ENCODE measurements at regions not wholly inside any gene's neighbourhood (a gene's known extent, or its start where the extent isn't known, plus 50 kb on each side); places are given as distances from the start of the nearest gene placed in this dataset.

GRCh38 chr16:6548507-6548906 lies 784.1 kb upstream of the RBFOX1 start:
- no peak overlapping the region for H3K27ac ChIP-seq
- no peak overlapping the region for H3K9ac ChIP-seq (ENCODE audit: insufficient read length)
- no peaks in the 10 kb centered on the region for H3K9me3 ChIP-seq (ENCODE audit: low read depth, low read length)
- DNase-seq (ENCODE audit: low read depth, low spot score): no peak
- no peak for TF ChIP-seq POLR2AphosphoS5 (IDR thresholded peaks at IDR 0.05; ENCODE audit: borderline replicate concordance, low read depth, low read length)
- TF ChIP-seq EZH2 (IDR thresholded peaks at IDR 0.05): no peak
- no peak overlapping the region for H3K4me3 ChIP-seq
- no peaks in the 10 kb centered on the region for H3K36me3 ChIP-seq (ENCODE audit: insufficient read depth, low read length)

DNA sequence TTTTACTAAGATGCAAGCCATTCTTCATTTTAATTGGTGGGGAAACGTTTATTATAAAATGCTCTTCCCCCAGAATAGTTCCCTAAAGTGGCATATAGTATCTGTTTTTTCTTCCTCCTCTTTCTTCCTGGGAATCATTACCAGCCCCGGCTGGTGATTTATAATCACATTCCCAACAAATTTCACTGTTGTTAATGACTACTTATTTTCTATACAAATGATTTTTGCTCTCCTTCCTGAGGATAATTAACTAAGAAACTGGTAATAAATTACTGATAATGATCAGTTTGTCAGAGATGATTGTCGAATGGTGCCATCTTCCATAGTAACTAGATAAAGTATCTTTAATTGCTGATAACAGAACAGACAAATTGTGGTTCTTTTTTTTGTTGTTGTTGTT lies 785.5 kb upstream of the RBFOX1 start:
- no peaks in the 10 kb centered on the region for H3K36me3 ChIP-seq (ENCODE audit: insufficient read depth, low read length)
- H3K4me3 ChIP-seq: no peak overlapping the region
- no peak for TF ChIP-seq EZH2 (IDR thresholded peaks at IDR 0.05)
- TF ChIP-seq POLR2AphosphoS5 (IDR thresholded peaks at IDR 0.05; ENCODE audit: borderline replicate concordance, low read depth, low read length): no peak
- TF ChIP-seq FOXP2 (optimal IDR thresholded peaks at IDR 0.05; ENCODE audit: control extremely low read depth, extremely low read length, insufficient read depth): no peak
- no peak overlapping the region for H3K27ac ChIP-seq
- no peaks in the 10 kb centered on the region for H3K9me3 ChIP-seq (ENCODE audit: low read depth, low read length)
- no peak overlapping the region for H3K9ac ChIP-seq (ENCODE audit: insufficient read length)
- DNase-seq (ENCODE audit: low read depth, low spot score): no peak

GRCh38 chr16:6545329-6545728 lies 787.3 kb upstream of the RBFOX1 start:
- TF ChIP-seq FOXP2 (optimal IDR thresholded peaks at IDR 0.05; ENCODE audit: control extremely low read depth, extremely low read length, insufficient read depth) (no peak), POLR2AphosphoS5 (IDR thresholded peaks at IDR 0.05; ENCODE audit: borderline replicate concordance, low read depth, low read length) (no peak), EZH2 (IDR thresholded peaks at IDR 0.05) (no peak)
- Histone ChIP-seq H3K9me3 (ENCODE audit: low read depth, low read length) (no peaks in the 10 kb centered on the region), H3K4me3 (no peak overlapping the region), H3K9ac (ENCODE audit: insufficient read length) (no peak overlapping the region), H3K27ac (no peak overlapping the region), H3K36me3 (ENCODE audit: insufficient read depth, low read length) (no peaks in the 10 kb centered on the region)
- DNase-seq (ENCODE audit: low read depth, low spot score): no peak

GRCh38 chr16:6541267-6541666 lies 791.4 kb upstream of the RBFOX1 start:
- H3K9ac ChIP-seq (ENCODE audit: insufficient read length): no peak overlapping the region
- H3K9me3 ChIP-seq (ENCODE audit: low read depth, low read length): no peaks in the 10 kb centered on the region
- no peak for DNase-seq (ENCODE audit: low read depth, low spot score)
- no peak overlapping the region for H3K27ac ChIP-seq
- no peaks in the 10 kb centered on the region for H3K36me3 ChIP-seq (ENCODE audit: insufficient read depth, low read length)
- TF ChIP-seq EZH2 (IDR thresholded peaks at IDR 0.05) (no peak), POLR2AphosphoS5 (IDR thresholded peaks at IDR 0.05; ENCODE audit: borderline replicate concordance, low read depth, low read length) (no peak), FOXP2 (optimal IDR thresholded peaks at IDR 0.05; ENCODE audit: control extremely low read depth, extremely low read length, insufficient read depth) (no peak)
- H3K4me3 ChIP-seq: no peak overlapping the region

DNA sequence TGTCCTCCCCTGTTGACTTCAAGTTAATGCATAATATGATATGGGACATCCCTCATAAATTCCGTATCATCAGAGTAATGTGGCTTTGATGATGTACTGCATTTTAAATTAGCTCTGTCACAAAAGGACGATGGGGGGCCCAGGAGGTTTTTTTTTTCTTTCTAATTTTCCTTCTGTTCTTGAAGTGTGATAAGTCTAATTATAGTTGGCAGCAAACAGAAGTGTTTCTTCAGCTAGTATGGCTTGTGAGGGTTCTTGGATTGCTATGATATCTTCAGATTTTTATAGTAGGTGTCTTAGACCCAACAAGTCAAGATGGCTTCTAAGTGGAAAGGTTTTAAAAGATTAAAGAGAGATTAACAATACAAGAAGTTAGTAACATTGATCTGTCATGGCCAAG lies 796.2 kb upstream of the RBFOX1 start:
- Histone ChIP-seq H3K9ac (ENCODE audit: insufficient read length) (no peak overlapping the region), H3K36me3 (ENCODE audit: insufficient read depth, low read length) (no peaks in the 10 kb centered on the region), H3K27ac (no peak overlapping the region), H3K4me3 (no peak overlapping the region), H3K9me3 (ENCODE audit: low read depth, low read length) (no peaks in the 10 kb centered on the region)
- DNase-seq (ENCODE audit: low read depth, low spot score): no peak
- TF ChIP-seq FOXP2 (optimal IDR thresholded peaks at IDR 0.05; ENCODE audit: control extremely low read depth, extremely low read length, insufficient read depth): no peak
- TF ChIP-seq EZH2 (IDR thresholded peaks at IDR 0.05): no peak
- no peak for TF ChIP-seq POLR2AphosphoS5 (IDR thresholded peaks at IDR 0.05; ENCODE audit: borderline replicate concordance, low read depth, low read length)

DNA sequence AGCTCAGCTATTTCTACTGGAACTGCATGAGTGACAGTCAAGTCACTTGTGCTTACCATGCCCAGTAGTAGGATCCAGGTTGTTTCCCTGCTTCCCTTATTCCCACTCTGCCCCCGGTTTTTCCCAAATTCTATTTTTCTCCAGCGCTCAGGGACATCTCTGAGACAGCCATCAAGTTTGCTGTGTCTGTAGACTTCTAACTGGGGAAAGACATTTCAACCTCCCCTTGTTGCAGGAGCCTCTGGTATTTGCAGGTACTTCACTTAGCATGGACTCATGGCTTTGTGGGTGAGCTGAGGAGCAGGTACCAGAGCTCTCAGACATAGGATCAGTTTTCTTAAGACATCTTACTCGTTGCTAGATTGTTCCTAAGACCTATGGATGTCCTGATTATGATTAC lies 801.6 kb upstream of the RBFOX1 start:
- no peak for TF ChIP-seq POLR2AphosphoS5 (IDR thresholded peaks at IDR 0.05; ENCODE audit: borderline replicate concordance, low read depth, low read length)
- no peak for TF ChIP-seq EZH2 (IDR thresholded peaks at IDR 0.05)
- TF ChIP-seq FOXP2 (optimal IDR thresholded peaks at IDR 0.05; ENCODE audit: control extremely low read depth, extremely low read length, insufficient read depth): no peak
- Histone ChIP-seq H3K36me3 (ENCODE audit: insufficient read depth, low read length) (no peaks in the 10 kb centered on the region), H3K27ac (no peak overlapping the region), H3K9me3 (ENCODE audit: low read depth, low read length) (no peaks in the 10 kb centered on the region), H3K4me3 (no peak overlapping the region), H3K9ac (ENCODE audit: insufficient read length) (no peak overlapping the region)
- DNase-seq (ENCODE audit: low read depth, low spot score): no peak

GRCh38 chr16:6528217-6528616 lies 804.4 kb upstream of the RBFOX1 start:
- Histone ChIP-seq H3K27ac (no peak overlapping the region), H3K9me3 (ENCODE audit: low read depth, low read length) (no peaks in the 10 kb centered on the region), H3K4me3 (no peak overlapping the region), H3K9ac (ENCODE audit: insufficient read length) (no peak overlapping the region), H3K36me3 (ENCODE audit: insufficient read depth, low read length) (no peaks in the 10 kb centered on the region)
- DNase-seq (ENCODE audit: low read depth, low spot score): no peak
- TF ChIP-seq EZH2 (IDR thresholded peaks at IDR 0.05): no peak
- no peak for TF ChIP-seq FOXP2 (optimal IDR thresholded peaks at IDR 0.05; ENCODE audit: control extremely low read depth, extremely low read length, insufficient read depth)
- TF ChIP-seq POLR2AphosphoS5 (IDR thresholded peaks at IDR 0.05; ENCODE audit: borderline replicate concordance, low read depth, low read length): no peak

DNA sequence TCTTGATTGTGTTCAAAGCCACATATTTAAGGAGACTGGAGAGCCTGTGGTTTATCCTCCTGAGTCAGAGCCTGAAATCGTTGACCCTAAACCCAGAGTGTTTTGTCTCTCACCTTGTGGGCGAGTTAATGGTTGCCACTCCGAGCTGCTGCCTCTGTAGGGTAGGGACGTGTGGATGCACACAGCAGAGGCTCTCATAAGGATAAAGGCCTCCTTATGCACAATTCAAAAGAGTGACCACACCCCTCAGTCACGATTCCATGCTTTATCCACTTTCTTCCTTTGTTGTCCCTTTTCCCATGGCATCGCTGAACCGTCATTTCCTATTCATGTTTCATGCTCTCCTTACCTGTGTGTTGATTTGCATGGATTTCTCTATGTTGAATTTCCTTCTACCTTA lies 805.0 kb upstream of the RBFOX1 start:
- no peaks in the 10 kb centered on the region for H3K36me3 ChIP-seq (ENCODE audit: insufficient read depth, low read length)
- TF ChIP-seq EZH2 (IDR thresholded peaks at IDR 0.05) (no peak), FOXP2 (optimal IDR thresholded peaks at IDR 0.05; ENCODE audit: control extremely low read depth, extremely low read length, insufficient read depth) (no peak), POLR2AphosphoS5 (IDR thresholded peaks at IDR 0.05; ENCODE audit: borderline replicate concordance, low read depth, low read length) (no peak)
- H3K4me3 ChIP-seq: no peak overlapping the region
- DNase-seq (ENCODE audit: low read depth, low spot score): no peak
- no peak overlapping the region for H3K9ac ChIP-seq (ENCODE audit: insufficient read length)
- no peak overlapping the region for H3K27ac ChIP-seq
- H3K9me3 ChIP-seq (ENCODE audit: low read depth, low read length): no peaks in the 10 kb centered on the region

DNA sequence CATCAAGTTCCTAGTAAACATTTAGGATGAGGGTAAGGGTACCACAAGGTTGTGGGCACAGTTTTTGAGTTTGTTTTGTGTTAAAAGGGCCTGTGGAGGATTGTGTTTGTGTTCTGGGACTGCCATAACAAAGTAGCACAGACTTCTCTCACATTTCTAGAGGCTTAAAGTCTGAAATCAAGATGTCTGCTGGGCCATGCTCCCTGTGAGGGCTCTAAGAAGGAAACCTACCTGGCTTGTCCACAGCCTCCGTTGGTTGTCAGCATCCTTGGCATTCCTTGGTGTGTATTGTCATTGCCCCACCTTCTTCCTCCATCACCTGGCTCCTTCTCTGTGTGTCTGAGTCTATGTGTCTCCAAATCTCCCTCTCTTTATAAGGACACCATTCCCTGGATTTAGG lies 808.1 kb upstream of the RBFOX1 start:
- H3K9me3 ChIP-seq (ENCODE audit: low read depth, low read length): no peaks in the 10 kb centered on the region
- H3K36me3 ChIP-seq (ENCODE audit: insufficient read depth, low read length): no peaks in the 10 kb centered on the region
- DNase-seq (ENCODE audit: low read depth, low spot score): no peak
- no peak overlapping the region for H3K4me3 ChIP-seq
- no peak overlapping the region for H3K9ac ChIP-seq (ENCODE audit: insufficient read length)
- H3K27ac ChIP-seq: no peak overlapping the region
- TF ChIP-seq FOXP2 (optimal IDR thresholded peaks at IDR 0.05; ENCODE audit: control extremely low read depth, extremely low read length, insufficient read depth) (no peak), EZH2 (IDR thresholded peaks at IDR 0.05) (no peak), POLR2AphosphoS5 (IDR thresholded peaks at IDR 0.05; ENCODE audit: borderline replicate concordance, low read depth, low read length) (no peak)

Measured in SK-N-MC (cell line).